K562 (cell line): ENCODE measurements at regions not wholly inside any gene's neighbourhood (a gene's known extent, or its start where the extent isn't known, plus 50 kb on each side); places are given as distances from the start of the nearest gene placed in this dataset.

ENCODE experiments used
- ARID2 ChIP-seq: fragments of 450-650 bp; IDR thresholded peaks from 2 replicates; pipeline ENCODE4 v1.6.1; 2017; ENCODE audit warnings: antibody characterized with exemption, mild to moderate bottlenecking
- CREB1 ChIP-seq, 2 experiments: sonication (generic) in 1 of 2; formaldehyde crosslinking in 1 of 2; IDR thresholded peaks; 2 replicates each; pipeline versions ENCODE4 v1.6.1 to v1.8.0; 2012 to 2022; ENCODE audit warnings: inconsistent platforms in 1 of 2, mild to moderate bottlenecking in 1 of 2, missing genetic modification reagents in 1 of 2, moderate library complexity in 1 of 2
- ETS1 ChIP-seq: conservative IDR thresholded peaks from 2 replicates; pipeline ENCODE4 v1.6.1; 2011; ENCODE audit warnings: low read depth, mild to moderate bottlenecking, low read length; ENCODE audit not compliant: control insufficient read depth
- POLR3G ChIP-seq: IDR thresholded peaks from 2 replicates; pipeline ENCODE4 v1.6.1; 2011; ENCODE audit not compliant: insufficient read length, insufficient replicate concordance; ENCODE audit errors: extremely low read depth
- SMAD1 ChIP-seq: fragments of 150-350 bp; IDR thresholded peaks from 2 replicates; pipeline ENCODE4 v1.6.1; 2014; ENCODE audit warnings: low read length, low read depth; ENCODE audit not compliant: partially characterized antibody
- USF2 ChIP-seq: sonication (generic); formaldehyde crosslinking; IDR thresholded peaks from 2 replicates; pipeline ENCODE4 v1.5.0; 2020; ENCODE audit warnings: missing genetic modification reagents
- ZNF133 ChIP-seq: fragments of 250-450 bp; sonication (Bioruptor Pico); IDR thresholded peaks from 2 replicates; pipeline ENCODE4 v1.4.0; 2020; ENCODE audit warnings: mild to moderate bottlenecking
- ZNF41 ChIP-seq: fragments of 250-450 bp; sonication (Bioruptor Pico); conservative IDR thresholded peaks from 2 replicates; pipeline ENCODE4 v1.4.0; 2020; ENCODE audit warnings: mild to moderate bottlenecking
- TF ChIP-seq, protein P1 (sequence below), 3 experiments: IDR thresholded peaks in 2 of 3; conservative IDR thresholded peaks in 1 of 3; 2 replicates each; pipeline ENCODE4 v1.5.1; 2011 to 2012; ENCODE audit warnings: low read length in 3 of 3, mild to moderate bottlenecking in 3 of 3, control low read depth in 2 of 3, improper control_type of control experiment in 1 of 3, inconsistent platforms in 1 of 3, low read depth in 1 of 3, mixed read lengths in 1 of 3, moderate library complexity in 1 of 3; ENCODE audit not compliant: insufficient read depth in 2 of 3

- no peak for TF ChIP-seq ZNF133 (CRISPR knock-in tag)
- no peak for TF ChIP-seq SMAD1
- TF ChIP-seq ETS1, result no peak
- no peak for TF ChIP-seq POLR3G
- no peak for TF ChIP-seq ARID2
- no peak for TF ChIP-seq ZNF41 (CRISPR knock-in tag)
- TF ChIP-seq, protein P1, sequence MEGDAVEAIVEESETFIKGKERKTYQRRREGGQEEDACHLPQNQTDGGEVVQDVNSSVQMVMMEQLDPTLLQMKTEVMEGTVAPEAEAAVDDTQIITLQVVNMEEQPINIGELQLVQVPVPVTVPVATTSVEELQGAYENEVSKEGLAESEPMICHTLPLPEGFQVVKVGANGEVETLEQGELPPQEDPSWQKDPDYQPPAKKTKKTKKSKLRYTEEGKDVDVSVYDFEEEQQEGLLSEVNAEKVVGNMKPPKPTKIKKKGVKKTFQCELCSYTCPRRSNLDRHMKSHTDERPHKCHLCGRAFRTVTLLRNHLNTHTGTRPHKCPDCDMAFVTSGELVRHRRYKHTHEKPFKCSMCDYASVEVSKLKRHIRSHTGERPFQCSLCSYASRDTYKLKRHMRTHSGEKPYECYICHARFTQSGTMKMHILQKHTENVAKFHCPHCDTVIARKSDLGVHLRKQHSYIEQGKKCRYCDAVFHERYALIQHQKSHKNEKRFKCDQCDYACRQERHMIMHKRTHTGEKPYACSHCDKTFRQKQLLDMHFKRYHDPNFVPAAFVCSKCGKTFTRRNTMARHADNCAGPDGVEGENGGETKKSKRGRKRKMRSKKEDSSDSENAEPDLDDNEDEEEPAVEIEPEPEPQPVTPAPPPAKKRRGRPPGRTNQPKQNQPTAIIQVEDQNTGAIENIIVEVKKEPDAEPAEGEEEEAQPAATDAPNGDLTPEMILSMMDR (IDR thresholded peaks at IDR 0.05 in 2 of 3, conservative IDR thresholded peaks at IDR 0.05 in 1 of 3; ENCODE audit: insufficient read depth in 2 of 3, low read depth in 1 of 3, low read length in 3 of 3), result no peak
- TF ChIP-seq USF2 (CRISPR knock-in tag), result no peak
- TF ChIP-seq CREB1 (IDR thresholded peaks at IDR 0.05), result no peak
- no peak for TF ChIP-seq CREB1 (CRISPR knock-in tag; IDR thresholded peaks at IDR 0.05)
Observed at GRCh38 chr11:80320765-80321164, 879.9 kb upstream of the TENM4 start.
